HG03521 (cell line): ENCODE measurements at regions not wholly inside any gene's neighbourhood (a gene's known extent, or its start where the extent isn't known, plus 50 kb on each side); places are given as distances from the start of the nearest gene placed in this dataset.
"Not testable (repeated sequence)": the region's sequence is repeated elsewhere in the genome, so short reads cannot be mapped to it uniquely, and the experiment has no call there.

ENCODE experiments used
- ATAC-seq: cut with Tn5 transposase; IDR thresholded peaks from one replicate; pipeline ENCODE4 v1.9.1; 2021; ENCODE audit warnings: mild to moderate bottlenecking, moderate library complexity; ENCODE audit not compliant: unreplicated experiment

DNA sequence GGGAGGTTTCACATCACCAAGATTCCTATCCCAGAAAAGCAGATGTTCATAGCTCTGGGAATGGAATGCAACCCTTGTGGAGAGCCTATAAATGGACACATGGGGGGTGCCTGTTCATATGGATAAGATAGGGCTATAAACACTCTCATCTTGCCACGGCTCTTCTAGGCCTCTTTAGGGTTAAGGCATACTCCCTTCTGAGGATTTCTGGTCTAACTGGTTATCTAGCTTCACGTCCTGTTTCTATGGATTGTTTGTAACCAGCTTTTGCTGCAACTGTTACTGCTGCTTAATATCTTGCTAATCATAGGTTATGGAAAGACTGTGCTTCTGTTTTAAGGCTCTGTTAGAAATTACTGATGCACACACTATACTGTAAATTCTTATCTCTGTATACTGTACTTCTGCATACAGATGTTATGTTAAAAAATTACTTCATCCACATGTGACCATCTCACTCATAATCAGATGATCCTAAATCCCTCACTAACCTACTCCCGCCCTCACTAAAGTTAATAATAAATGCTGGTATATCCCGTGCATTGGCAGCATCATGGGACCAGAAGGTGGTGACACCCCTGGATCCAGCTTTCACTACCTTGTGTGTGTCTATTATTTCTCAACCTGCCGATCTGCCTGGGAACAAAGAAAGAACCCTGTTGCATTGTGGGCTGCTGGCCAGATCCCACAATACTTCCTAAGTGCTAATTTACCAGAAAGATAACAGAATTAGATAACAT lies 68.7 kb downstream of the PRKAB2 start:
- ATAC-seq, result not testable (repeated sequence)

- no peak for ATAC-seq
These were observed 73.1 kb downstream of the PRKAB2 start for GRCh38 chr1:147099192-147099591.

DNA sequence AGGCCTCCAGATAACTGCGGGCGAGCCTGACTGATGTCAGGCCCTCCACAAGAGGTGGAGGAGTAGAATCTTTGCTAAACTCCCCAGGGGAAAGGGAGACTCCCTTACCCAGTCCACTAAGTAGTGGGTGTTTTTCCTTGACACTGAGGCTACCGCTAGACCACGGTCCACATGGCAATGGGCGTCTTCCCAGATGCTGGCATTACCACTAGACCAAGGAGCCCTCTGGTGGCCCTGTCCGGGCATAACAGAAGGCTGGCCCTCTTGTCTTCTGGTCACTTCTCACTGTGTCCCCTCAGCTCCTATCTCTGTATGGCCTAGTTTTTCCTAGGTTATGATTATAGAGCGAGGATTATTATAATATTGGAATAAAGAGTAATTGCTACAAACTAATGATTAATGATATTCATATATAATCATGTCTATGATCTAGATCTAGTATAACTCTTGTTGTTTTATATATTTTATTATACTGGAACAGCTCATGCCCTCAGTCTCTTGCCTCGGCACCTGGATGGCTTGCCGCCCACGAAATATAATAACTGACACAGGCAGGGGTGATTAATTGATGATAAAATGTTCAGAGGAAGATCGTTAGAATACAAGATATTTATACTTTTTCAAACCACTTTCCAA lies 73.8 kb downstream of the PRKAB2 start:
- not testable (repeated sequence) for ATAC-seq

DNA sequence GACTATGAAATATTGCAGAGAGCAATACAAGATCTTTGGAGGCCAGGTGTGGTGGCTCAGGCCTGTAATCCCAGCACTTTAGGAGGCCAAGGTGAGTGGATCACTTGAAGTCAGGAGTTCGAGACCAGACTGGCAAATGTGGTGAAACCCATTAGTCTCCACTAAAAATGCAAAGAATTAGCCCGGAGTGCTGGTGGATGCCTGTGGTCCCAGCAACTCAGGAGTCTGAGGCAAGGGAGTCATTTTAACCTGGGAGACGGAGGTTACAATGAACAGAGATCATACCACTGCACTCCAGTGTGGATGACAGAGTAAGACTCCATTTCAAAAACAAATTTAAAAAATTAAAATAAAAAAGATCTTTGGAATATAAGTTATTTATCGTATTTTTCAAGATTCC lies 76.6 kb downstream of the PRKAB2 start:
- ATAC-seq, result no peak

- no peak for ATAC-seq
These were observed 80.5 kb downstream of the PRKAB2 start for GRCh38 chr1:147091801-147092200.

DNA sequence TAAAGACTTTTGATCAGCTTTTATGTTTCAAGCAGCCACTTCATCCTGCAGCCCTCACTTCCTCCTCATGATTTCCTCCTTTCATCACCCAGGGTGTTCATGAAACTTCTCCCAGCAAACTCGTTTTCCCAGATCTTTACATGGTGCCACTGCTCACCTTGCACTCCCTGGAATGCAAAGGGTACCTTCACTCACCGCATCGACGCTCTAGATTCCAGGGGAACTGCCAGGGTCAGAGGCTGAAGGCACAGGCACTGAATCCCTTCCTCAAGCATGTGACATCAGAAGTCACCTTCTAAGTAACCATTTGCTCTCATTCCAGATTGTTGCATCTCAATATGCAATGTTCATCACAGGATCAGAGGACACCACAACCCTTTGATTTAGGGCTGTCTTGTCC lies 82.8 kb downstream of the PRKAB2 start:
- no peak for ATAC-seq

GRCh38 chr1:147086129-147086528 lies 86.1 kb downstream of the PRKAB2 start:
- no peak for ATAC-seq

- ATAC-seq, result peak; percentile 57
These were observed 87.8 kb downstream of the PRKAB2 start for GRCh38 chr1:147084273-147085096.

- ATAC-seq, result peak; percentile 6
These were observed 88.4 kb downstream of the PRKAB2 start for GRCh38 chr1:147083919-147084272.

DNA sequence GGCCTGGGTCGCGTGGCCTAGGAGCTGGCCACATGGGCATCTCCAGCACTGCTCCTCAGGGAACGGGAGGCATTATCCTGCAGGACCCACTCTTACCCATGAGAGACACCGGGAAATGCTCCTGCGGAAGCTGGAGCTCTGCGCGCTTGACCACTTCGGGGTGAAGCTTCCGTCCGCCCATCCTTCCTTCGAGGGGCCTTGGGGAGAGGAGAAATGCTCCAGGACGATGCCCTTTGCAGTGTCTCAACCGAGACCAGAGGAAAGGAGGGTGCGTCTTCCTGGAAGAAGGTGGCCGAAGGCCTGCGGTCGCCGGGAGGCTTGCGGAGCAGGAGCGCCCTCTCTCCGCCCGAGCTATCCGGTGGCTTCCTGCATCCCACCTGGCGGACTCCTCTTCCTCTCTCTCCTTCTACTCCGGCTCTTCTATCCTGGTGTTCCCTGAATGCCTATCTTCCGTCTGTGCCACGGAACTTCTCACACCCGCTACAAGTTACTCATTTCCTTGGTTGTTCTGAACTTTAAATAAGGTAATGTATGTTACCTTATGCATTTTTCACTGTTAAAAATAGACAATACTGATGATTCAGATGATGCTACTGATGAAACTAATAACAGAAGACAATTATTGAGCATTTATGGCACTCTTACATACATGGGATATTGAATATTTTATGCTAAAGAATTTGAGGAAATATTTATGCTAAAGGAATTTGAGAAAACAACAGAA lies 91.4 kb downstream of the PRKAB2 start:
- no peak for ATAC-seq

DNA sequence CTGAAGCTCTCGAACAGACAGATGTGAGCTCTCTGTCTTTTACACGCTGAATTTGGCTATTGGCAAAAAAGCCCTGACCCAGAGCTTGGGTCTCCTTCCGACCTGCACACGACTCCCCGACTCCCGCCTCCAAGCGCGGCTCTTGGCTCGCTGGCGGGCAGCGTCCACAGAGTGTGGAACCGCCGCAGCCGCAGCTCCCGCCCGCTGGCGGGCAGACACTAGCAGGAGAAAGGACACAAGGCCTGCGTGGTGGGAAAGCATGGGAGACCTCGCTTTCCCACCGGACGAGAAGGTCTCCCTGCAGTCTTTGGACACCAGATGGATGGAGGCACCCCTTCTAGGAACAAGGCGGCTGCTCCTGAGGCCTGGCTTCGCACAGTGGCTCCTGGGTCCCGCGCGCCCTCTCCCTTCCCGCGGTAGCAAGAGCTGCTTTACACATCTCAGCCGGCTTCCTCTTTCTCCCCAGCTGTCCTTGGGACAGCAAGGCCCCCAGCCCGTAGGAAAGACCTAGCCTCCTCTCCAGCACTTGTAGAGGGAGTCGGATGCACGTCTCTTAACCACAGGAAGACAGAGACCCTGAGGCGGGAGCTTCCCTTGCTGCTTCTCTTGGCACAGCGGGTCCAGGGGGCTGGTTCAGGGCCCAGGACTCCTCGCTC lies 92.1 kb downstream of the PRKAB2 start:
- ATAC-seq, result no peak

GRCh38 chr1:147079400-147080005 lies 92.8 kb downstream of the PRKAB2 start:
- ATAC-seq, result no peak

DNA sequence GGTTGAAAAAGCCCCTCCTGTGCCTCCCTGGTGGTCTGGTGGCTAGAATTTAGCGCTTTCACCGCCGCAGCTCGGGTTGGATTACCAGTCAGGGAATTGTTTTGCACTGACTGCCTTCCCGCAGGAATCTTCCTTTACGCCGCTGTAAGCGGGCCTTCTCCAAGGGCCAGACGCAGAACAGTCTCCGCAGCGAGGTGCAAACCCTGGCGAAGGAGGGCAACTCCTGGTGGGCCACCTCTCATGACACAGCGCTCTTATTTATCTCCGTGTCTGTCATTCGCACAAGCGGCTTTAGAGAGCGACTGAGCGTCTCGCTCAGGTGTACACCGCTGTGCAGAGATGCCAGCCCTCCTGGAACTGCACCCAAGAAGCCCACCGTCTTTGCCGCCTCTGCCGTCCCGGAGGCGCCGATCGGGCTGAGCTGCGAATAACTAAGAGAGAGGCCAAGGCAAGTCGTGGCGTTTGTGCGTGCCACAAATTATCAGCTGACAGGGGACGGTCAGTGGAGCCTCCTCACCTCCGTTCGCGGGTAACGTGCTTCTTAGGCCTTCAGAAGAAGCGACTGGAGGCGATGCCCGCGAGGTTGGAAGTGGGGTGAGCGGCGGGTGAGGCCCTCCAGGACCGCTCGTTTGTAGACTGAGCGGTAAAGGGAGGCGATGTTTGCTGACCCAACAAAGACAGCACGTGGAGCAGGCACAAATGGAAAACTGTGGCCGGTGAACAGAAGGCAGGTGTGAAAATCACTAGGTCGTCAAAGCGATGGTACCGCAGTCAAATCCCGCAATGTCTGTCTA lies 93.5 kb downstream of the PRKAB2 start:
- ATAC-seq, result no peak

GRCh38 chr1:147077936-147078605 lies 94.2 kb downstream of the PRKAB2 start:
- no peak for ATAC-seq

GRCh38 chr1:147077523-147077922 lies 94.7 kb downstream of the PRKAB2 start:
- ATAC-seq, result no peak

DNA sequence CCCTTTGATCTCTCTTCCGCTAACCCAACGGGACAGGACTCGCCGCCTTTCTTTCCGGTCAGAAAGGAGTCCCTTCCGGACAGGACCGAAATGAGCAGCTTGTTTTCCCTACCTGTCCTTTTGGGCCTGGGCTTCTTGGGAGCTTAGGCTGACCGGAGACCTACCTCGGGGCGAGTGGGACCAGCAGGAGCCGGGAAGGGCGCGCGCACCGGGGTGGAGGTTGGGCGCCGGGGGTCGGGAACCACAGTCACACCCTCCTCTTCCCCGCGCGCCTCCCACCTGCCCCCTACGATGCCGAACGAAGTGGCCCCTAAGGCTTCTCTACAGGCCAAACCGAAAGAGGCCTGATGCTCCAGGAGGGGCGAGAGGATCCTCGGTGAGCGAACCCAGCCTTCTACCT lies 95.2 kb downstream of the PRKAB2 start:
- ATAC-seq, result no peak

GRCh38 chr1:147076442-147076841 lies 95.8 kb downstream of the PRKAB2 start:
- no peak for ATAC-seq

- ATAC-seq, result no peak
These were observed 99.5 kb downstream of the PRKAB2 start for GRCh38 chr1:147072482-147073432.
